Activated CD8-positive, alpha-beta memory T cell treated with anti-CD3 and anti-CD28 coated beads for 36 hours (primary cell): ENCODE measurements at regions not wholly inside any gene's neighbourhood (a gene's known extent, or its start where the extent isn't known, plus 50 kb on each side); places are given as distances from the start of the nearest gene placed in this dataset.

ENCODE experiments used
- CTCF ChIA-PET: fragments of 350-600 bp; sonication (Branson Sonifier 250); formaldehyde crosslinking; loops from one replicate; lab custom pipeline; 2021; ENCODE audit warnings: antibody characterized with exemption; lab: Charles Lee
- POLR2A ChIA-PET: fragments of 350-600 bp; sonication (Branson Sonifier 250); formaldehyde crosslinking; loops from one replicate; lab custom pipeline; 2021; ENCODE audit warnings: antibody characterized with exemption; lab: Charles Lee

- ChIA-PET CTCF (no interaction called here), POLR2A (no interaction called here)
Measured at GRCh38 chr2:8255448-8255800, 426.4 kb upstream of the ID2 start.

GRCh38 chr2:8256905-8257304, 425.0 kb upstream of the ID2 start:
- ChIA-PET CTCF (no interaction called here), POLR2A (no interaction called here)

- ChIA-PET CTCF (no interaction called here), POLR2A (no interaction called here)
Measured at GRCh38 chr2:8257502-8257901, 424.4 kb upstream of the ID2 start.

GRCh38 chr2:8258406-8258805, 423.4 kb upstream of the ID2 start:
- POLR2A ChIA-PET, result no interaction called here
- CTCF ChIA-PET, result no interaction called here

GRCh38 chr2:8259106-8259840, 422.6 kb upstream of the ID2 start:
- ChIA-PET POLR2A (no interaction called here), CTCF (no interaction called here)

GRCh38 chr2:8259841-8260178, 422.0 kb upstream of the ID2 start:
- ChIA-PET CTCF (no interaction called here), POLR2A (no interaction called here)

- ChIA-PET POLR2A (no interaction called here), CTCF (no interaction called here)
Measured at GRCh38 chr2:8260213-8260612, 421.6 kb upstream of the ID2 start.

- ChIA-PET CTCF (no interaction called here), POLR2A (no interaction called here)
Measured at GRCh38 chr2:8263901-8264300, 418.0 kb upstream of the ID2 start.

GRCh38 chr2:8264981-8265380, 416.9 kb upstream of the ID2 start:
- ChIA-PET POLR2A (no interaction called here), CTCF (no interaction called here)

GRCh38 chr2:8265476-8266226, 416.2 kb upstream of the ID2 start:
- ChIA-PET POLR2A (no interaction called here), CTCF (no interaction called here)

GRCh38 chr2:8266563-8266962, 415.3 kb upstream of the ID2 start:
- CTCF ChIA-PET, result no interaction called here

GRCh38 chr2:8267048-8267447, 414.8 kb upstream of the ID2 start:
- POLR2A ChIA-PET, result no interaction called here
- CTCF ChIA-PET, result no interaction called here

More at GRCh38 chr2:8266563-8266962, 415.3 kb upstream of the ID2 start:
- POLR2A ChIA-PET, result no interaction called here

- ChIA-PET CTCF (no interaction called here), POLR2A (no interaction called here)
Measured at GRCh38 chr2:8267721-8268120, 414.1 kb upstream of the ID2 start.

GRCh38 chr2:8268172-8268783, 413.6 kb upstream of the ID2 start:
- CTCF ChIA-PET, result no interaction called here
- POLR2A ChIA-PET, result no interaction called here

- ChIA-PET POLR2A (no interaction called here), CTCF (no interaction called here)
Measured at GRCh38 chr2:8270699-8271098, 411.2 kb upstream of the ID2 start.

- CTCF ChIA-PET, result no interaction called here
- POLR2A ChIA-PET, result no interaction called here
Measured at GRCh38 chr2:8271461-8271860, 410.4 kb upstream of the ID2 start.

- ChIA-PET POLR2A (no interaction called here), CTCF (no interaction called here)
Measured at GRCh38 chr2:8276026-8276425, 405.8 kb upstream of the ID2 start.

GRCh38 chr2:8277921-8278571, 403.8 kb upstream of the ID2 start:
- POLR2A ChIA-PET, result no interaction called here
- CTCF ChIA-PET, result no interaction called here

- ChIA-PET CTCF (no interaction called here), POLR2A (no interaction called here)
Measured at GRCh38 chr2:8278709-8279354, 403.0 kb upstream of the ID2 start.

- POLR2A ChIA-PET, result no interaction called here
- CTCF ChIA-PET, result no interaction called here
Measured at GRCh38 chr2:8279506-8279905, 402.4 kb upstream of the ID2 start.
